K562 (cell line): ENCODE measurements at regions not wholly inside any gene's neighbourhood (a gene's known extent, or its start where the extent isn't known, plus 50 kb on each side); places are given as distances from the start of the nearest gene placed in this dataset.

Experiments
- CTCF ChIP-seq, 3 experiments: IDR thresholded peaks in 2 of 3; conservative IDR thresholded peaks in 1 of 3; 2 replicates each; pipeline ENCODE4 v1.5.1; 2011 to 2012; ENCODE audit warnings: low read length in 3 of 3, mild to moderate bottlenecking in 3 of 3, control low read depth in 2 of 3, improper control_type of control experiment in 1 of 3, inconsistent platforms in 1 of 3, low read depth in 1 of 3, mixed read lengths in 1 of 3, moderate library complexity in 1 of 3; ENCODE audit not compliant: insufficient read depth in 2 of 3
- FOXA3 ChIP-seq, 2 experiments: fragments of 450-650 bp in 1 of 2; sonication (generic) in 1 of 2; formaldehyde crosslinking; IDR thresholded peaks in 1 of 2; conservative IDR thresholded peaks in 1 of 2; 2 replicates each; pipeline versions ENCODE4 v1.4.0 to v1.8.0; 2020 to 2022; ENCODE audit warnings: mild to moderate bottlenecking in 2 of 2, missing genetic modification reagents in 1 of 2
- HNRNPLL ChIP-seq: fragments of 200-400 bp; formaldehyde crosslinking; IDR thresholded peaks from 2 replicates; pipeline ENCODE4 v1.6.1; 2017; ENCODE audit warnings: low read length, low read depth, mild to moderate bottlenecking; ENCODE audit not compliant: poor library complexity, severe bottlenecking
- NFATC3 ChIP-seq: fragments of 450-650 bp; IDR thresholded peaks from 2 replicates; pipeline ENCODE4 v1.6.1; 2017; ENCODE audit warnings: mild to moderate bottlenecking
- TOE1 ChIP-seq, 2 experiments: fragments of 450-650 bp in 1 of 2; sonication (generic) in 1 of 2; formaldehyde crosslinking in 1 of 2; IDR thresholded peaks; 2 replicates each; pipeline versions ENCODE4 v1.7.1 to v1.8.0; 2016 to 2022; ENCODE audit warnings: borderline replicate concordance in 2 of 2, mild to moderate bottlenecking in 2 of 2, antibody characterized with exemption in 1 of 2, inconsistent platforms in 1 of 2, low read depth in 1 of 2, missing genetic modification reagents in 1 of 2, moderate library complexity in 1 of 2
- U2AF2 ChIP-seq: fragments of 200-400 bp; formaldehyde crosslinking; optimal IDR thresholded peaks from 2 replicates; pipeline ENCODE3; 2017; ENCODE audit warnings: low read depth, mild to moderate bottlenecking, low read length
- ZNF507 ChIP-seq: conservative IDR thresholded peaks from 2 replicates; pipeline ENCODE4 v1.6.1; 2017; ENCODE audit warnings: missing genetic modification characterization, missing compliant biosample characterization

- TF ChIP-seq FOXA3 (CRISPR knock-in tag; conservative IDR thresholded peaks at IDR 0.05 in 1 of 2, IDR thresholded peaks at IDR 0.05 in 1 of 2) (no peak), U2AF2 (no peak), NFATC3 (no peak), ZNF507 (no peak), HNRNPLL (no peak), CTCF (IDR thresholded peaks at IDR 0.05 in 2 of 3, conservative IDR thresholded peaks at IDR 0.05 in 1 of 3; ENCODE audit: insufficient read depth in 2 of 3, low read depth in 1 of 3, low read length in 3 of 3) (no peak), TOE1 (IDR thresholded peaks at IDR 0.05; ENCODE audit: borderline replicate concordance) (no peak), TOE1 (CRISPR knock-in tag; IDR thresholded peaks at IDR 0.05; ENCODE audit: borderline replicate concordance, low read depth) (no peak)
These were observed 166.8 kb downstream of the BTC start for GRCh38 chr4:74627504-74627903.
